Endothelial cell of umbilical vein (primary cell): ENCODE measurements at regions not wholly inside any gene's neighbourhood (a gene's known extent, or its start where the extent isn't known, plus 50 kb on each side); places are given as distances from the start of the nearest gene placed in this dataset.

ENCODE experiments used
- BruUV-seq: library from RNA; stranded (reverse); fragments of 400-500 nt; replicated peaks from 2 replicates; lab custom pipeline; 2021; lab: Mats Ljungman, UMichigan
- CTCF ChIA-PET: fragments of 300-600, 350-600 bp; sonication (Branson Sonifier 250); formaldehyde crosslinking; loops from one replicate; lab custom pipeline; 2021; ENCODE audit warnings: antibody characterized with exemption, inconsistent platforms; lab: Charles Lee
- POLR2A ChIA-PET: fragments of 300-600, 350-600 bp; sonication (Branson Sonifier 250); formaldehyde crosslinking; loops from one replicate; lab custom pipeline; 2021; ENCODE audit warnings: antibody characterized with exemption, inconsistent platforms; lab: Charles Lee
- DNase-seq: peaks from one replicate; pipeline ENCODE4 v3.0.0-alpha.2; 2011; ENCODE audit warnings: low read depth, low spot score
- FAIRE-seq: peaks from 2 replicates; lab custom pipeline; 2011; peaks lifted over from hg19 to GRCh38; lab: Jason Lieb, UNC
- H2AFZ ChIP-seq: 2 replicates; pipeline ENCODE4 v1.6.0; 2012; ENCODE audit warnings: low read depth, low read length, control low read depth, inconsistent platforms
- H3K27ac ChIP-seq: 2 replicates; pipeline ENCODE4 v1.5.1; 2011; ENCODE audit warnings: low read depth, mild to moderate bottlenecking, control low read depth, low read length, moderate library complexity; ENCODE audit not compliant: insufficient read depth
- H3K27me3 ChIP-seq, 2 experiments: 2 replicates each; pipeline versions ENCODE4 v1.6.0 to v1.6.1; 2011; ENCODE audit warnings: low read length in 2 of 2, mixed read lengths in 1 of 2; ENCODE audit not compliant: control insufficient read depth in 2 of 2, insufficient read depth in 2 of 2
- H3K36me3 ChIP-seq, 2 experiments: 2 replicates in 1 of 2; 3 replicates in 1 of 2; pipeline ENCODE4 v1.5.1; 2011; ENCODE audit warnings: low read length in 2 of 2, mild to moderate bottlenecking in 1 of 2, moderate library complexity in 1 of 2; ENCODE audit not compliant: control insufficient read depth in 2 of 2, insufficient read depth in 2 of 2; ENCODE audit errors: extremely low read depth in 1 of 2
- H3K4me1 ChIP-seq: 3 replicates; pipeline ENCODE4 v1.5.1; 2011; ENCODE audit warnings: mild to moderate bottlenecking, low read length; ENCODE audit not compliant: control insufficient read depth, insufficient read depth; ENCODE audit errors: extremely low read depth
- H3K4me2 ChIP-seq: 2 replicates; pipeline ENCODE4 v1.6.1; 2011; ENCODE audit warnings: low read length, control low read depth, mixed read lengths; ENCODE audit not compliant: insufficient read depth
- H3K4me3 ChIP-seq, 3 experiments: fragments of 200-600 bp in 1 of 3; sonication (generic), shearing (Covaris generic) in 1 of 3; replicated peaks in 1 of 3; 2 replicates each; pipeline ENCODE4 v1.5.1; 2011 to 2016; ENCODE audit warnings: control low read depth in 3 of 3, low read length in 3 of 3, mild to moderate bottlenecking in 2 of 3, inconsistent platforms in 1 of 3, low read depth in 1 of 3, moderate library complexity in 1 of 3; ENCODE audit not compliant: insufficient read depth in 1 of 3
- H3K79me2 ChIP-seq: 2 replicates; pipeline ENCODE4 v1.6.0; 2012; ENCODE audit warnings: low read length, inconsistent platforms; ENCODE audit not compliant: control insufficient read depth, insufficient read depth
- H3K9ac ChIP-seq: replicated peaks from 2 replicates; pipeline ENCODE3; 2011; ENCODE audit warnings: low read length, control low read depth; ENCODE audit not compliant: insufficient read depth; ENCODE audit errors: extremely low read depth
- H3K9me1 ChIP-seq: replicated peaks from 3 replicates; pipeline ENCODE4 v1.6.0; 2011; ENCODE audit warnings: mild to moderate bottlenecking, low read length; ENCODE audit not compliant: control insufficient read depth, insufficient read depth; ENCODE audit errors: extremely low read depth
- H3K9me3 ChIP-seq: replicated peaks from 2 replicates; pipeline ENCODE4 v1.5.1; 2012; ENCODE audit warnings: low read length, inconsistent platforms; ENCODE audit not compliant: control insufficient read depth, insufficient read depth
- H4K20me1 ChIP-seq: replicated peaks from 2 replicates; pipeline ENCODE3; 2011; ENCODE audit warnings: mild to moderate bottlenecking, low read length; ENCODE audit not compliant: control insufficient read depth, insufficient read depth; ENCODE audit errors: extremely low read depth
- EZH2 ChIP-seq: IDR thresholded peaks from 2 replicates; pipeline ENCODE4 v1.6.1; 2012; ENCODE audit warnings: borderline replicate concordance, low read depth, mild to moderate bottlenecking, moderate library complexity, low read length, inconsistent platforms; ENCODE audit not compliant: severe bottlenecking
- GATA2 ChIP-seq: IDR thresholded peaks from 2 replicates; pipeline ENCODE4 v1.7.0; 2011; ENCODE audit warnings: low read depth, mild to moderate bottlenecking, moderate library complexity, mixed read lengths, low read length; ENCODE audit not compliant: insufficient read length, insufficient read depth
- JUN ChIP-seq: IDR thresholded peaks from 2 replicates; pipeline ENCODE4 v1.6.1; 2011; ENCODE audit warnings: borderline replicate concordance, low read depth; ENCODE audit not compliant: insufficient read length, insufficient read depth
- MYC ChIP-seq: IDR thresholded peaks from one replicate; pipeline ENCODE4 v1.6.1; 2011; ENCODE audit warnings: mild to moderate bottlenecking, low read depth, low read length
- POLR2A ChIP-seq: IDR thresholded peaks from 2 replicates; pipeline ENCODE4 v1.6.1; 2012; ENCODE audit warnings: low read depth, mild to moderate bottlenecking, control low read depth, low read length
- dilution Hi-C: fragments of 300-500 bp; cut with MboI; formaldehyde crosslinking; loops from one replicate; pipeline ENCODE4 v1.15.0; 2019; ENCODE audit warnings: low sequenced_read_pairs; ENCODE audit not compliant: extremely low pct_ligation_motif_present
- intact Hi-C: fragments of 100-400 bp; cut with micrococcal nuclease; formaldehyde crosslinking; loops from one replicate; pipeline ENCODE4 v1.10.0; 2022
- TF ChIP-seq, protein P1 (sequence below): IDR thresholded peaks from 2 replicates; pipeline ENCODE4 v1.6.1; 2011; ENCODE audit not compliant: insufficient read depth, insufficient read length

DNA sequence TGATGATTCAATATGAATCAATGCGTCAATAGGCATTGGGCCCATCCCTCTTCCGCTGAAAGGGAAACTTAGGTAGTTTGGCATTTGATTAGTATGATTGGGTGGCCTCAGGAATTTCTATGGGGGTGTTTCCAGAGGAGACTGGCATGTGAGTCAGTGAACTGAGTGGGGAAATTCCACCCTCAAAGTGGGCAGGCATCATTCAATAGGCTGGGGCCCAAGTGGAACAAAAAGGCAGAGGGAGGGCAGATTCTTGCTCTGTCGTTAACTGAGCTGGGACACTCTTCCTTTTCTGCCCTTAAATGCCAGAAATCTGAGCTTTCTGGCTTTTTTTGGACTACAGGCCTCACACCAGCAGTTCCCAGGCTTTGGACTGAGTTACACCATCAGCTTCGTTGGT, 373.5 kb downstream of the RPS29 start:
- Histone ChIP-seq H3K4me1 (no peaks in the 10 kb centered on the region), H3K79me2 (no peaks in the 10 kb centered on the region), H3K36me3 (no peaks in the 10 kb centered on the region), H3K27ac (no peak overlapping the region), H3K4me3 (no peak overlapping the region), H3K27me3 (no peaks in the 10 kb centered on the region), H2AFZ (no peak overlapping the region), H3K9me1 (no peaks in the 10 kb centered on the region), H3K4me2 (no peak overlapping the region), H3K9ac (no peak overlapping the region), H3K9me3 (no peaks in the 10 kb centered on the region), H4K20me1 (no peaks in the 10 kb centered on the region)
- CTCF ChIA-PET: no interaction called here
- POLR2A ChIA-PET: no interaction called here
- TF ChIP-seq EZH2: no peak
- no peak for TF ChIP-seq GATA2
- FAIRE-seq (no peak), DNase-seq (no peak)
- intact Hi-C loops (no loop called here), dilution Hi-C loops (no loop called here)
- BruUV-seq: no TSS peak

DNA sequence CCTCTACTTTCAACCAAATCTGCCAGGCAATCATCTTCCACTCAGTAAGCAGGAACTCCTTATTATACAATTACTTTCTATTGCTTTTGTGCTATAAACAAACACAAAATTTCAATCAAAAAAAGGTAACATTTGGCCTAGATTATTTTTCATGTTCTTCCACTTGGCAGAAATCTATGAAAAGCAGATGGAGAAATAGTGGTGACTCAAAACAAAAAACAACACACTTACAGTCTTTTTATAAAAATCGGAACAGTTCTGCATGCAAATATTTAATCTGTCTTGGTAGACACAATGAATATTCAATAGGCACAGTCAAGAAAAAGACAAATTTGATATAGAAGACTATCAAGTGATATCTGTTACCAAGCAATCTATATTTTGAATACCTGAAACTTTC, 376.8 kb downstream of the RPS29 start:
- intact Hi-C loops (no loop called here), dilution Hi-C loops (no loop called here)
- no peak overlapping the region for H2AFZ ChIP-seq
- DNase-seq: no peak
- ChIA-PET POLR2A (no interaction called here), CTCF (no interaction called here)
- H3K4me2 ChIP-seq: no peak overlapping the region
- no peaks in the 10 kb centered on the region for H4K20me1 ChIP-seq
- H3K4me1 ChIP-seq: no peaks in the 10 kb centered on the region
- H3K9me1 ChIP-seq: no peaks in the 10 kb centered on the region
- H3K9ac ChIP-seq: no peak overlapping the region
- TF ChIP-seq, protein P1, sequence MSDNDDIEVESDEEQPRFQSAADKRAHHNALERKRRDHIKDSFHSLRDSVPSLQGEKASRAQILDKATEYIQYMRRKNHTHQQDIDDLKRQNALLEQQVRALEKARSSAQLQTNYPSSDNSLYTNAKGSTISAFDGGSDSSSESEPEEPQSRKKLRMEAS: no peak
- TF ChIP-seq POLR2A (no peak), EZH2 (no peak), MYC (no peak), JUN (no peak)
- no peaks in the 10 kb centered on the region for H3K36me3 ChIP-seq
- H3K27me3 ChIP-seq: no peaks in the 10 kb centered on the region
- BruUV-seq: no TSS peak
- no peak overlapping the region for H3K27ac ChIP-seq
- H3K4me3 ChIP-seq: no peak overlapping the region
- H3K79me2 ChIP-seq: no peaks in the 10 kb centered on the region
- no peaks in the 10 kb centered on the region for H3K9me3 ChIP-seq
- FAIRE-seq: no peak
